ENCODE measurements at regions not wholly inside any gene's neighbourhood (a gene's known extent, or its start where the extent isn't known, plus 50 kb on each side); places are given as distances from the start of the nearest gene placed in this dataset.

DNA sequence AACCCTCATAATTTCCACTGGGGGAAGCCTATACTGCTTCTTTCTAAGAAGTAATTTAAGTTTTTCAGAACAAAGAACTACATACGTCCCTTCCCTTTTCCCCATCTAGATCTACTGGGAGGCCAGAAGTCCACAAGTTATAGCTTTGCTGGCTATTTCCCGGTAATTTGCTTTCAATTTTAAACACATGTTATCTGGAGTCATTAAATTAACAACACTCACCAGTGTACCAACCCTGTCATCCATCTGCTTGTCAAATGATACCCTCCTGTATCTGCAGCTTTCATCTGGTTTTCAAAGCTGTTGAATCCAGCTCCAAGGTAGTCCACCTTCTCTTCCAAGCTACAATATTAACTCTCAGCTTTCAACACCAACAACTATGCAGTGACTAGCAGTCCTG, 466.7 kb upstream of the PKN2 start:
- Histone ChIP-seq H3K4me3 (ENCODE audit: extremely low read depth, insufficient read depth, low read length, poor library complexity, severe bottlenecking) (no peak overlapping the region), H3K9me3 (ENCODE audit: control insufficient read depth, low read length) (no peaks in the 10 kb centered on the region), H3K36me3 (ENCODE audit: control insufficient read depth, insufficient read depth, low read length) (no peaks in the 10 kb centered on the region), H3K4me1 (ENCODE audit: control insufficient read depth, insufficient read depth, low read length, poor library complexity, severe bottlenecking) (no peaks in the 10 kb centered on the region), H3K27ac (ENCODE audit: low read depth, low read length, severe bottlenecking) (no peak overlapping the region)
- 90 to 100% methylated on average over 2 of the region's 2 CpGs for WGBS, 2 experiments (ENCODE audit: insufficient coverage in 2 of 2)

DNA sequence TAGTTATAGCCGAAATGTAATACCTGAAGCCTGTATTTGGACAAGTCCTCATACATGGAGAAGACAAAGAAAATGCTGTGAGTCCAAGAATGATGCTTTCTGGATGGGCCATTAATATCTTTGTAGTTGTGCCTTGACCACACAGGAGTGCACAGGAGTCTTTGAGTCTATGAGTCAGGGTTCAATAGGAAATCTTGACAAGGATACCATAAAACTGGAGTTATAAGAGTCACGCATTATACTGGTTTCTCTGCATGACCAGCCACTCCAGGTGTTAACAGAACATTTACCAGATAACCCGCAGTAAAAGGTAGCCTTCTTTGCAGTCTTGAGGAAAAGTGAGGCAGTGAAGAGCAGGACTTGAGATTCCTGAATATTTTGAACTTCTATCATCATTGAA, 464.6 kb upstream of the PKN2 start:
- H3K36me3 ChIP-seq (ENCODE audit: control insufficient read depth, insufficient read depth, low read length), result no peaks in the 10 kb centered on the region
- no peaks in the 10 kb centered on the region for H3K9me3 ChIP-seq (ENCODE audit: control insufficient read depth, low read length)
- WGBS, 2 experiments (ENCODE audit: insufficient coverage in 2 of 2), result 96 to 100% methylated on average over 1 to 3 of the region's 3 CpGs
- H3K4me1 ChIP-seq (ENCODE audit: control insufficient read depth, insufficient read depth, low read length, poor library complexity, severe bottlenecking), result no peaks in the 10 kb centered on the region
- H3K4me3 ChIP-seq (ENCODE audit: extremely low read depth, insufficient read depth, low read length, poor library complexity, severe bottlenecking), result no peak overlapping the region
- H3K27ac ChIP-seq (ENCODE audit: low read depth, low read length, severe bottlenecking), result no peak overlapping the region

DNA sequence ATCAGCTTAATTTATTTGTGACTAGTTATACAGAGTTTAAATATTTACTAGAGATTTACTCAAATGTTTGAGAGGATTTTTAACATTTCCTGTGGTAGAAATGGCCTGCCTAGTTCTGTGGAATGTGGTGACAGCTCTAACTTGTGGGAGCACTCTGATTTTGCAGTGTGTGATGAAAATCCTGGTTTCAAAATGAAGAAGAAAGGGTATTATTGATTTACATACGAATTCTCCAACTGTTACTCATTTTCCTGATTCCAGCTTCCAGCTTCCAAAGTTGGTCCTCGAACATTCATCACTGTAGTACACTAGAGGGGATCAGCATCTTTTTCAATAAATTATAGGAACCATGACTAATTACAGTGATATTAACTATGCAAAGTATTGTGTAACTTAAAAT, 462.7 kb upstream of the PKN2 start:
- no CpG with 5 or more reads among the region's 2 CpGs for WGBS, 2 experiments (ENCODE audit: insufficient coverage in 2 of 2)
- Histone ChIP-seq H3K36me3 (ENCODE audit: control insufficient read depth, insufficient read depth, low read length) (no peaks in the 10 kb centered on the region), H3K9me3 (ENCODE audit: control insufficient read depth, low read length) (no peaks in the 10 kb centered on the region), H3K4me1 (ENCODE audit: control insufficient read depth, insufficient read depth, low read length, poor library complexity, severe bottlenecking) (no peaks in the 10 kb centered on the region), H3K4me3 (ENCODE audit: extremely low read depth, insufficient read depth, low read length, poor library complexity, severe bottlenecking) (no peak overlapping the region), H3K27ac (ENCODE audit: low read depth, low read length, severe bottlenecking) (no peak overlapping the region)

- H3K27ac ChIP-seq (ENCODE audit: low read depth, low read length, severe bottlenecking), result no peak overlapping the region
- no peaks in the 10 kb centered on the region for H3K36me3 ChIP-seq (ENCODE audit: control insufficient read depth, insufficient read depth, low read length)
- H3K9me3 ChIP-seq (ENCODE audit: control insufficient read depth, low read length), result no peaks in the 10 kb centered on the region
- H3K4me1 ChIP-seq (ENCODE audit: control insufficient read depth, insufficient read depth, low read length, poor library complexity, severe bottlenecking), result no peaks in the 10 kb centered on the region
- WGBS, 2 experiments (ENCODE audit: insufficient coverage in 2 of 2), result 94 to 100% methylated on average over 3 of the region's 3 CpGs
- no peak overlapping the region for H3K4me3 ChIP-seq (ENCODE audit: extremely low read depth, insufficient read depth, low read length, poor library complexity, severe bottlenecking)
Observed at GRCh38 chr1:88224906-88225305, 459.2 kb upstream of the PKN2 start.

DNA sequence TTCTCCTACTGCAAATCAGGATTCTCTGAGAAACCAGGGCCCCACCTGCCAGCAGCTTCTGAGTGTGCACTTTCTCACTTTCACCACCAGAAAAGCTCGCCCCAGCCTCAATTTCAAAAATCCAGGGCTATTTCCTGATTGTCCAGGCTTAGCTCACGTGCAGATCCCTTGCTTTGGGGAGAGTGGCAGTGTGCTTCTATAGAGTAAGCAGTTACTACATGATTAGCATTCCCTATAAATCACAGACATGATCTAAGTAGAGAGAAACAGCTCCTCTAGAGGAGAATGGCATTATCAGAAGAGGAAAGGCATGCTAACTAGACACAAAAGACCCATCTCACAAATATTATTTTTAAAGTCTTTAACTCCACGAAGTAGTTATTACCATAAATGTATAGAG, 456.0 kb upstream of the PKN2 start:
- WGBS, 2 experiments (ENCODE audit: insufficient coverage in 2 of 2), result no CpG with 5 or more reads among the region's 3 CpGs
- no peaks in the 10 kb centered on the region for H3K4me1 ChIP-seq (ENCODE audit: control insufficient read depth, insufficient read depth, low read length, poor library complexity, severe bottlenecking)
- no peak overlapping the region for H3K4me3 ChIP-seq (ENCODE audit: extremely low read depth, insufficient read depth, low read length, poor library complexity, severe bottlenecking)
- no peak overlapping the region for H3K27ac ChIP-seq (ENCODE audit: low read depth, low read length, severe bottlenecking)
- no peaks in the 10 kb centered on the region for H3K9me3 ChIP-seq (ENCODE audit: control insufficient read depth, low read length)
- no peaks in the 10 kb centered on the region for H3K36me3 ChIP-seq (ENCODE audit: control insufficient read depth, insufficient read depth, low read length)

DNA sequence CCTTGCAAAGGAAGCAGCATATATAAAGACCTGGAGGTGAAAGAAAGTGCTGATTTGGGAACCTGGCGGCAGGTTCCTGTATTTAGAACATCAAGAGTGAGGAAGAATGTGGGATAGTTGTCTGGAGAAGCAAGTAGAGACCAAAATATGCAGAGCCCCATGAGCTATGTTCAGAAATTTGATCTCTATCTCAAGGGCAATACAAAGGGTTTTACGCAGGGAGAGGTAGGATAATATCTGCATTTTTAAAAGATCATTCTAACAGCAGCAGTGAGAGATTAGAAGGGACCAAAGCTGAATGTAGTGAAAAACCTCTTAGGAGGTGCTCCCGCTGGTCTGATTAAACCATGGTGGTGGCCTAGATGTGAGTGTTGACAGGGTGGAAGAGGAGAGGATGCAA, 453.9 kb upstream of the PKN2 start:
- Histone ChIP-seq H3K4me3 (ENCODE audit: extremely low read depth, insufficient read depth, low read length, poor library complexity, severe bottlenecking) (no peak overlapping the region), H3K27ac (ENCODE audit: low read depth, low read length, severe bottlenecking) (no peak overlapping the region), H3K36me3 (ENCODE audit: control insufficient read depth, insufficient read depth, low read length) (no peaks in the 10 kb centered on the region), H3K9me3 (ENCODE audit: control insufficient read depth, low read length) (no peaks in the 10 kb centered on the region), H3K4me1 (ENCODE audit: control insufficient read depth, insufficient read depth, low read length, poor library complexity, severe bottlenecking) (no peaks in the 10 kb centered on the region)
- WGBS, 2 experiments (ENCODE audit: insufficient coverage in 2 of 2), result 79 to 95% methylated on average over 2 of the region's 3 CpGs

- Histone ChIP-seq H3K9me3 (ENCODE audit: control insufficient read depth, low read length) (peaks cover 5% of the 10 kb centered on the region), H3K36me3 (ENCODE audit: control insufficient read depth, insufficient read depth, low read length) (no peaks in the 10 kb centered on the region), H3K4me3 (ENCODE audit: extremely low read depth, insufficient read depth, low read length, poor library complexity, severe bottlenecking) (no peak overlapping the region), H3K4me1 (ENCODE audit: control insufficient read depth, insufficient read depth, low read length, poor library complexity, severe bottlenecking) (no peaks in the 10 kb centered on the region), H3K27ac (ENCODE audit: low read depth, low read length, severe bottlenecking) (no peak overlapping the region)
- 64 to 89% methylated on average over 3 of the region's 3 CpGs for WGBS, 2 experiments (ENCODE audit: insufficient coverage in 2 of 2)
Observed at GRCh38 chr1:88237058-88237457, 447.0 kb upstream of the PKN2 start.

GRCh38 chr1:88239205-88239604, 444.9 kb upstream of the PKN2 start:
- Histone ChIP-seq H3K4me1 (ENCODE audit: control insufficient read depth, insufficient read depth, low read length, poor library complexity, severe bottlenecking) (no peaks in the 10 kb centered on the region), H3K4me3 (ENCODE audit: extremely low read depth, insufficient read depth, low read length, poor library complexity, severe bottlenecking) (no peak overlapping the region), H3K27ac (ENCODE audit: low read depth, low read length, severe bottlenecking) (no peak overlapping the region), H3K9me3 (ENCODE audit: control insufficient read depth, low read length) (peaks cover 5% of the 10 kb centered on the region), H3K36me3 (ENCODE audit: control insufficient read depth, insufficient read depth, low read length) (no peaks in the 10 kb centered on the region)
- no CpG with 5 or more reads among the region's 1 CpG for WGBS, 2 experiments (ENCODE audit: insufficient coverage in 2 of 2)

DNA sequence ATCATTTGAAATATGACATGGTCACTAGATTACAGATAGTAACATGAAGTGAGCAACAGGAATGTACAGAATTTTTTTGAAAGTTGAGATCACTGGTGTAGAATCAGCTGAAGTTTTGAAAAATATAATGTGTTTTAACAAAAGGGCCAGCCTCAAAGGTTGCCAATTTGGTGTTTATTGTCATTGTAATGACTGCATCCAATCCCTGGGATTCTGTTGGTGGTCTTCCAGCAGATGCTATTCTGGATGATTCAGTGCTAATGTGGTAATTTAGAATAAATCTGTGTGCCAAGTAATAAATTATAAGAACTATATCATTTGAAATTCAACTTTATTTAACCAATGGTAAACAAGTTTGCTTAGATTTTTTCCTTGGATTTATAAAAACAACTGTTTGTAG, 436.4 kb upstream of the PKN2 start:
- Histone ChIP-seq H3K27ac (ENCODE audit: low read depth, low read length, severe bottlenecking) (no peak overlapping the region), H3K36me3 (ENCODE audit: control insufficient read depth, insufficient read depth, low read length) (no peaks in the 10 kb centered on the region), H3K9me3 (ENCODE audit: control insufficient read depth, low read length) (no peaks in the 10 kb centered on the region), H3K4me1 (ENCODE audit: control insufficient read depth, insufficient read depth, low read length, poor library complexity, severe bottlenecking) (no peaks in the 10 kb centered on the region), H3K4me3 (ENCODE audit: extremely low read depth, insufficient read depth, low read length, poor library complexity, severe bottlenecking) (no peak overlapping the region)

- Histone ChIP-seq H3K4me3 (ENCODE audit: extremely low read depth, insufficient read depth, low read length, poor library complexity, severe bottlenecking) (no peak overlapping the region), H3K9me3 (ENCODE audit: control insufficient read depth, low read length) (no peaks in the 10 kb centered on the region), H3K36me3 (ENCODE audit: control insufficient read depth, insufficient read depth, low read length) (no peaks in the 10 kb centered on the region), H3K4me1 (ENCODE audit: control insufficient read depth, insufficient read depth, low read length, poor library complexity, severe bottlenecking) (no peaks in the 10 kb centered on the region), H3K27ac (ENCODE audit: low read depth, low read length, severe bottlenecking) (no peak overlapping the region)
Observed at GRCh38 chr1:88250915-88251314, 433.2 kb upstream of the PKN2 start.

- Histone ChIP-seq H3K4me3 (ENCODE audit: extremely low read depth, insufficient read depth, low read length, poor library complexity, severe bottlenecking) (no peak overlapping the region), H3K27ac (ENCODE audit: low read depth, low read length, severe bottlenecking) (no peak overlapping the region), H3K36me3 (ENCODE audit: control insufficient read depth, insufficient read depth, low read length) (no peaks in the 10 kb centered on the region), H3K9me3 (ENCODE audit: control insufficient read depth, low read length) (no peaks in the 10 kb centered on the region), H3K4me1 (ENCODE audit: control insufficient read depth, insufficient read depth, low read length, poor library complexity, severe bottlenecking) (no peaks in the 10 kb centered on the region)
Observed at GRCh38 chr1:88252745-88253144, 431.3 kb upstream of the PKN2 start.

GRCh38 chr1:88265606-88266005, 418.5 kb upstream of the PKN2 start:
- H3K27ac ChIP-seq (ENCODE audit: low read depth, low read length, severe bottlenecking), result no peak overlapping the region
- H3K4me3 ChIP-seq (ENCODE audit: extremely low read depth, insufficient read depth, low read length, poor library complexity, severe bottlenecking), result no peak overlapping the region
- H3K36me3 ChIP-seq (ENCODE audit: control insufficient read depth, insufficient read depth, low read length), result no peaks in the 10 kb centered on the region
- WGBS, 2 experiments (ENCODE audit: insufficient coverage in 2 of 2), result 100% methylated on average over 1 of the region's 1 CpG; no CpG with 5 or more reads in 1 of the 2 experiments
- no peaks in the 10 kb centered on the region for H3K4me1 ChIP-seq (ENCODE audit: control insufficient read depth, insufficient read depth, low read length, poor library complexity, severe bottlenecking)
- no peaks in the 10 kb centered on the region for H3K9me3 ChIP-seq (ENCODE audit: control insufficient read depth, low read length)

All from mesodermal cell (in vitro differentiated cells).